Psoas muscle (tissue), 7 donors: ENCODE measurements at regions not wholly inside any gene's neighbourhood (a gene's known extent, or its start where the extent isn't known, plus 50 kb on each side); places are given as distances from the start of the nearest gene placed in this dataset.

Experiments used
- ATAC-seq, 4 donors: fragments of 200-7000 bp; cut with Tn5 transposase; one replicate each; pipeline ENCODE4 v1.9.1; 2020; ENCODE audit warnings: moderate library complexity in 3 of 4, mild to moderate bottlenecking in 2 of 4
- DNase-seq, 2 donors: peaks; one replicate each; pipeline ENCODE4 v3.0.0-alpha.2; 2020
- H3K27ac ChIP-seq: fragments of 200-600 bp; one replicate; pipeline ENCODE4 v1.8.0; 2022
- H3K27me3 ChIP-seq, 3 donors: fragments of 200-600 bp in 1 of 3; one replicate each; pipeline versions ENCODE4 v1.6.1 to v1.8.0; 2013 to 2022; ENCODE audit warnings: low read length in 2 of 3, mild to moderate bottlenecking in 2 of 3, moderate library complexity in 1 of 3; ENCODE audit not compliant: insufficient read depth in 3 of 3
- H3K36me3 ChIP-seq, 2 donors: fragments of 200-600 bp in 1 of 2; one replicate each; pipeline versions ENCODE4 v1.6.1 to v1.8.0; 2013 to 2022; ENCODE audit warnings: low read depth in 1 of 2, mild to moderate bottlenecking in 1 of 2, moderate library complexity in 1 of 2; ENCODE audit not compliant: insufficient read depth in 1 of 2
- H3K4me1 ChIP-seq: fragments of 200-600 bp; one replicate; pipeline ENCODE4 v1.8.0; 2022
- H3K4me3 ChIP-seq: fragments of 200-600 bp; one replicate; pipeline ENCODE4 v1.8.0; 2022; ENCODE audit warnings: mild to moderate bottlenecking
- H3K9me3 ChIP-seq: fragments of 200-600 bp; one replicate; pipeline ENCODE4 v1.8.0; 2022
- CTCF ChIP-seq: fragments of 200-600 bp; IDR thresholded peaks from one replicate; pipeline ENCODE4 v1.8.0; 2022; ENCODE audit warnings: antibody characterized with exemption
- WGBS, 3 donors: extraction: QIAGEN DNeasy Blood & Tissue Kit; methylation state at CpG; one replicate each; pipeline versions ENCODE4 v1.1.6 to v1.1.7; 2013; 5-methylcytosine and 5-hydroxymethylcytosine counted together
- intact Hi-C, 2 donors: fragments of 100-400 bp; cut with DNase I; formaldehyde crosslinking; loops; one replicate each; pipeline versions ENCODE4 v1.11.0 to v1.14.2; 2022
- donor health status: healthy with polysubstance abuse.
- donor health status: DM: no; HTN: no; CAD: no; lungs with moderate emphysema.
- donor health status: Bipolar disorder and iron deficiency.
- donor health status: healthy.
- donor health status: DM: yes; HTN: yes; CAD: no.
- donor health status: DM: no; HTN: no; CAD: no.
- donor health status: DM: yes; HTN: yes; CAD: no.

- H3K4me1 ChIP-seq = peaks cover 6% of the 10 kb centered on the region
- H3K4me3 ChIP-seq = no peak overlapping the region
- H3K9me3 ChIP-seq = no peaks in the 10 kb centered on the region
- H3K27ac ChIP-seq = no peak overlapping the region
- H3K27me3 ChIP-seq = no peaks in the 10 kb centered on the region
- intact Hi-C loops = loop anchor here in 1 of 2 donors (5.0 kb wide), 1 partner anchor 32 kb away; no protein-coding TSS in a partner anchor
- 90 to 93% (median 91%) methylated on average over 2 of the region's 2 CpGs for WGBS, 3 donors
- ATAC-seq = no peak
- no peaks in the 10 kb centered on the region for H3K36me3 ChIP-seq
- DNase-seq = no peak
- TF ChIP-seq CTCF = no peak
Measured at GRCh38 chr1:59004755-59005154, 220.9 kb upstream of the JUN start.

GRCh38 chr1:59005491-59006288 lies 221.8 kb upstream of the JUN start:
- no peak for DNase-seq
- no peak for TF ChIP-seq CTCF
- H3K27ac ChIP-seq = no peak overlapping the region
- WGBS, 3 donors = 81 to 95% (median 94%) methylated on average over 1 of the region's 1 CpG
- no peaks in the 10 kb centered on the region for H3K36me3 ChIP-seq
- intact Hi-C loops = loop anchor here in 1 of 2 donors (5.0 kb wide), 1 partner anchor 33 kb away; no protein-coding TSS in a partner anchor
- H3K4me3 ChIP-seq = no peak overlapping the region
- ATAC-seq = peak in 1 of 4 donors; percentile 2
- no peaks in the 10 kb centered on the region for H3K9me3 ChIP-seq
- no peaks in the 10 kb centered on the region for H3K27me3 ChIP-seq
- H3K4me1 ChIP-seq = peaks cover 6% of the 10 kb centered on the region

- intact Hi-C loops = loop anchor here in 1 of 2 donors (5.0 kb wide), 1 partner anchor 34 kb away; no protein-coding TSS in a partner anchor
- ATAC-seq (peak; percentile 72 to 93 (median 90)), DNase-seq (no peak)
- Histone ChIP-seq H3K36me3 (no peaks in the 10 kb centered on the region), H3K4me1 (peaks cover 6% of the 10 kb centered on the region), H3K27ac (no peak overlapping the region), H3K9me3 (no peaks in the 10 kb centered on the region), H3K27me3 (no peaks in the 10 kb centered on the region), H3K4me3 (peak overlapping the region; percentile 29)
- 32 to 81% (median 39%) methylated on average over 3 of the region's 3 CpGs for WGBS, 3 donors
- no peak for TF ChIP-seq CTCF
Measured at GRCh38 chr1:59006289-59006658, 222.4 kb upstream of the JUN start.

- peak in 1 of 4 donors; percentile 21 for ATAC-seq
- H3K4me3 ChIP-seq = peak overlapping the region; percentile 29
- H3K9me3 ChIP-seq = no peaks in the 10 kb centered on the region
- no peak for TF ChIP-seq CTCF
- H3K36me3 ChIP-seq = no peaks in the 10 kb centered on the region
- no peak overlapping the region for H3K27ac ChIP-seq
- peaks cover 6% of the 10 kb centered on the region for H3K4me1 ChIP-seq
- 52 to 75% (median 58%) methylated on average over 6 of the region's 6 CpGs for WGBS, 3 donors
- intact Hi-C loops = loop anchor here in 1 of 2 donors (5.0 kb wide), 1 partner anchor 35 kb away; no protein-coding TSS in a partner anchor
- no peaks in the 10 kb centered on the region for H3K27me3 ChIP-seq
- DNase-seq = no peak
Measured at GRCh38 chr1:59006932-59007331, 223.1 kb upstream of the JUN start.
